Activated T-helper 1 cell treated with anti-CD3 and anti-CD28 coated beads, Interleukin-2, amount 50 U/mL, for 16 hours (primary cell): ENCODE measurements at regions not wholly inside any gene's neighbourhood (a gene's known extent, or its start where the extent isn't known, plus 50 kb on each side); places are given as distances from the start of the nearest gene placed in this dataset.

ENCODE experiments used
- DNase-seq, 2 donors: peaks; one replicate each; pipeline ENCODE4 v3.0.0-alpha.2; 2020; ENCODE audit warnings: low read depth in 1 of 2, low spot score in 1 of 2

DNA sequence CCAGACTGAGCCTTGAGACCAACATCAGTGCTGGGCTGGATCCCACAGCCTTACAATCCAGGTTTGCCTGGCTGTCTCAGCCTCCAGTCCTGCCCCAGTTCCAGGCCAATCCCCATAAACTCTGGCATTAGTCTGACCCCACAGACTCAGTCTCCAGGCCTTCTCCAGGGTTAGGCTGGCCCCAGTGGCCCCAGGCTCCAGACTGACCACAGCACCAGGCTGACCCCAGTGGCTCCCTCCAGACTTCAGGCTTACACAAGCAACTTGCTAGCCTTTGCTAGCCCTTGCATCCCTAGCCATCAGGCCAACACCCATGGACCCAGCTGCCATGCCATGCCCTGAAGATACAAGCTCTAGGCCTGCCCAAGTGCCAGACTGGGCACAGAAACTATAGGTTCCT is 1326.0 kb upstream of the C9orf72 start:
- no peak for DNase-seq

DNA sequence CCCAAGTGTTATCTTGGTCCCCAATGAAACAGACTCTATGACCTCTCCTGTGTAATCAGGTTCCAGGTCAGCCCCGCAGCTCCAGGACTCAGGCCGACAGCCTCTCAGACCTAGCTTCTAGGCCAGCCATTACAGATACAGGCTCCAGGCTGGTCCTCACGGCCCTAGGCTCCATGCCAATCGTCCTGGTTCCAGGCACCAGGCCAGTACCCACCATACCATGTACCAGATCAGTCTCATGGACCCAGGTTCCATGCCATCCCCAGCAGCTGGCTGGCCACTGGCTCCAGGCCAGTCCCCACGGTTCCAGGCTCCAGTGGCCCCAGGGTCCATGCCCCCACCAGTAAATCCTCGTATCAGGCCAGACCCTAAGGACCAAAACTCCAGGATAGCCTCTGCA is 1326.6 kb upstream of the C9orf72 start:
- no peak for DNase-seq

DNA sequence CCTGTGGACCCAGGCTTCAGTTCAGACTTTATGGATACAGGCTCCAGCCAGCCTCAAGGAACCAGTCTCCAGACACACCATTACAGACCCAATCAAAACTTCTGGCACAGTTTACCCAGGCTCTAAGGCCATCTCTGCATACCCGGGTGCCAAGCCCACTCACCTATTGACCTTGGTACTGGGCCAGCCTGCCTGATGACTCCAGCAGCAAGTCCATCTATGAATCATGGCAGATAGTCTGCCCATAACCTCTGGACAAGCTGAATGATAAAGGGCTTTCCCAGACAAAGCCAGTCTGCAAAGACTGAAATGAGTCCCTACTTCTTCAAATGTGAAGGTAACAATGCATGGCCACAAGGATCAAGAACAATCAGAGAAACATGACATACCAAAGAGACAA is 1327.1 kb upstream of the C9orf72 start:
- no peak for DNase-seq

DNA sequence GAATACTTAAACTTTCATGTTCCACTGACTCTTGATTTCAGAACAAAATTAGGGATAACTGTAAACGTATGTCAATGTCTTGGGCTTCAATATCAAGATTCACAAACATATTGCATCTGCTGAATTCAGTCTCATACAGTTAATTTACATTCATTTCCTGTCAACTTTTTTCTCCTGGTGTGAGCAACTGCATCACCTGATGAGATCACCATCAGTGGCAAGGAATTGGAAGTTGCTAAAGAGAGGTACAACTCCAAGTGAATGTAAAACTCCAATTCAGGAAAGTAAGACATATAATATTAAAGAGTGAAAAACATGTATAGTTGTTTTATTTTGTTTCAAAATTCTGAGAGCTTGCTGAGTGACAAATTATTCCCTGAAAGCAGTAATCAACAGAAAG is 1336.2 kb upstream of the C9orf72 start:
- no peak for DNase-seq

DNA sequence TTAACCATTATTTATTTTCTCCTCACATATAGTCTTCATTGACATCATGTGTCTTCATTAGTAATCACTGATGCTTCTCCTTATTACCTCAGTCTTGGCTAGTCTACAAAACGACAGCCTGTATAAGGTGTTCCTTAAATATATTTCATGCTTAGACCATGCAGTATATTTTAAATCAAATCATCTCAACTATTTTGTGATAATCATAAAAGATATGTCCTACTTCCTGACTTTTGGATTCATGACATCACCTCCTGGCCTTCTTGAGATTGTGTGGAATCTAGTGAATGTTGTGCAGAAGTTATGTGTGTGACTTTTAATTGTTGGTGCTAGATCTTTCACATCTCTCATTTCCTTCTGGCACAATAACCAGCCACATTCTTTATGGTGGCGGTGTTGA is 1339.3 kb upstream of the C9orf72 start:
- no peak for DNase-seq

DNA sequence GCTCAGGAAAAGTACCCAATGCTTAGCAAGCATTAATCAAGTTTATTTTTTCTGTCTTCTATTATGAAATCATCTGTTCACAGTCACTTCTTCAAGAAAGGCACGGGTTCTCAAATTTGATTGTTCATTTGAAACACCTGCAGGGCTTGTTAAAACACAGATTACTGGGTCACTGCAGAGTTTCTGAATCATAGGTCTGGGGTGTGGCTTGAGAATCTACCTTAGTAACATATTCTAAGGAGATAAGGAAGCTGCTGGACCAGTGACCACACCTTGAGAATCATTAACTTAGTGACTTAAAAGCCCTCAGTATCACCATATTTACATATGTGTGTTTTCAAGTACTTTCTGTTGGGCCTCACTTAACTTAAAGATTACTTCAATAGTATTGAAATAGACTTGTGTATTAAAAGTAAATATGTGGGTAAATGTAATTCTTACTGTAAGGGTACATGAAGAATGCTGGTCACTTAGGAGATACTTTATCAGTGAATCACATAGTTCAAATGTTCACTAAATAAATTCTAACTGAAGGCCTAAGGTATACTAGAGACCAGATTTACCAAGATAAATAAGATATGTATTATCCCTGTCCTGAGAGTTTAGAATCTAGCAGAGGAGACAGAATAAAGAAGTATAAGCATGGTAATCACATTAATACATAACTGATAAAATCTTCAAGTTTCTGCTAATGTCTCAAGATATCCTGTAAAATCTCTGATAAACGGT is 1342.1 kb upstream of the C9orf72 start:
- DNase-seq, result no peak

DNA sequence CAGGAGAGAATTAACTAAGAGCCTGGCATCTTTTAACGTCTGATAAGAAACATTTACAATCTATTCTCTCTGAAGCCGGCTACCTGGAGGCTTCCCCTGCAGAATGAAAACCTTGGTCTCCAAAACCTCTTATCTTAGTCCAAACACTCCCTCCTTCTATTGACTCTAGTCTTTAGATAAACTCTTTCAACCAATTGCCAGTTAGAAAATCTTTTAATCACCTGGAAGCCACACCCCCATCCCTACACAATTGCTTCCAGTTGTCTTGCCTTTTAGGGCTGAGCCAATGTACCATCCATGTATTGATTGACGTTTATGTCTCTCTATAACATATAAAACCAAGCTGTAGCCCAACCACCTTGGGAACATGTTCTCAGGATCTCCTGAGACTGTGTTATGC is 1343.1 kb upstream of the C9orf72 start:
- no peak for DNase-seq

DNA sequence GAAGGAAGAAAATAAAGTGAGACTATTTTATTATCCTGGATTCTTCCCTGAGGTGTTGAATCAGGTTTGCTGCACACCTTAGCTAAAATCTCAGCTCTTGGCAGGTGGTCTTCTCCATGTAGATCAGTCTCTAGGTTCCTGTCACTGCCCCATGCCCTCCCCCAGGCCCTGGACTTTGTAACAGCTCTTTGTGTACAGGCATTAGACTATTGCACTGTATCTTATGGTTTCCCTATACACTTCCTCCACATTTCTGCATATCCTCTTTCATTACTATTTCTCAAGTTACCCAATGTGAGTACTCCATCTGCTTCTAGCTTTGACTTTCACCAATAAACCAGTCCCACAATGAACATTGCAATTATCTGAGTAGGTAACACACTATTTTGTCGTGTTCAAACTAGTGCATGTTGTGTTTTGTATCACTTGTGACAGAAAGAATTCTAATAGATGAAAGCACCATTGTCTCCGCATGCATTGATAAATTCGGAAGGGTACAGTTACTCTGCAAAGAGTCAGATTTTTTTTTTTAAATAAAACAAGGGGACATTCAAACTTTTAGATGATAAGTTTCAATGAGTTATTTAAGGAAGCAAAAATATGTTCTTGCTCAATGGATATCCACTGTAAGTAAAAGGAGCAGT is 1348.7 kb upstream of the C9orf72 start:
- no peak for DNase-seq

DNA sequence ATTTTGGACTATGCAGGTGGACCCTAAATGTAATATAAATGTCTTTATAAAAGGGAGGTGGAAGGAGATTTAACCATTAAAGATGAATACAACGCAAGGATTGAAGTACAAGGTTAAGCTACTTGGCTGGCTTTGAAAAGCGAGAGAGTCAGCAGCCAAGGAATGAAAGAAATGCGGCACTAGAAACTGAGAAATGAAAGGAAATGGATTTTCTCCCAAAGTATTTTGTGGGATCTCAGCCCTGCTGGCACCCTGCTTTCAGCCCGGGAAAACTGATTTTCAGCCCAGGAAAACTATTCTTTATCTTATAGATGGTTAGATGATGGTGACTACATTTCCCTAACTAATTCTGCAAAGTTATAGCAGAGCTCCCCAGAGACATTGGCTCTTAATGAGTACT is 1349.6 kb upstream of the C9orf72 start:
- no peak for DNase-seq

DNA sequence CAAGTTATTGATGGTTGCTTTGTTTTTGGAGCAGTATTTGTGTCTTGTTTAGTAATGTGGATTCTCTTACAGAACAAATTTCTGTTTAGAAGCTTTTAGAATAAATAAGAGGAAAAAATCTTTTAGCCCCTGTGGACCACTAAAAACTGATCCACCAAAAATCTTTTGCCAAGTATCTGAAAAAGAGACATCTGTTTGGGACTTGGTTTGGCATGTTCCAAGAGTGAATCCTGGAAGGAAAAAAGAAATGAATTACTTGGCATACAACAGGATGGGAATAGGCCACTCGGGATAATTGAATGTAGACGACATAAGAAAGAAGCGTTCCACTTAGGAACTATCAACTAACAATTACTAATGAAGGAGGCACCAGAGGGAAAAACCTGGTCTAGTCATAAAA is 1350.1 kb upstream of the C9orf72 start:
- no peak for DNase-seq

DNA sequence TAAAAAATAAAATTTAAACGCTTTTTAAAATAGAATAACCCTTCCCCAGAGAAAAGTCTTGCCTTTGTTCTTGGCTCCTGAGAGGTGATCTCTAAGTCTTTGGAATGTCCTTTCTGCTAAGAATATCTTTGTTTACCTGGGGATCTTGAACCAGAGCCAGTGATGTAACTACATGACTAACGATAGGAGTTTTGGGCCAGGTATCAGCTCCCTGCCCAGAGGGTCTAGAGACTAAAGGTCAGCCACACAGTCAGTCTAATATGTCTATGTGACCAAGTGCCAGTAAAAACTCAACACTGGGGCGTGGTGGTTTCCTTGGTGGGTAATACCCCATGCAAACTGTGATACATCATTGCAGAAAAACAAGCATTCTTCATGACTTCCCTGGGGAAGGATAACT is 1351.9 kb upstream of the C9orf72 start:
- DNase-seq, result no peak

DNA sequence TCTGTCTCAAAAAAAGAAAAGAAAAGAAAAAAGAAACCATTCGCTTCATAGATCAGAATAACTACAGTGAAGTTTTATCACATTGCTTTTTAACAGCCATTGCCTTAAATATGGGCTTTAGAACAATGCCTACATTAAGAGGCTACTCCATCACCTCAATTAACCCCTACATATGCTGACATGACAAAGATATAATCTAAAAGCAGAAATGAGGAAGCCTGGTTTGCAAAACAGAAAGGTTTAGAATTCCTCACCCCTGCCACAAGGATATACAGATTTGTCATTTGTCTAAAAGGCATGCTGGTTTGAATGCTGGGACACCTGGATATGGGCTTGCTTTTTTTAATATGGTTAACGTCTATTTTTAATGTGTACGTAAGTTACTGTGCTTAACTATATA is 1353.0 kb upstream of the C9orf72 start:
- no peak for DNase-seq

DNA sequence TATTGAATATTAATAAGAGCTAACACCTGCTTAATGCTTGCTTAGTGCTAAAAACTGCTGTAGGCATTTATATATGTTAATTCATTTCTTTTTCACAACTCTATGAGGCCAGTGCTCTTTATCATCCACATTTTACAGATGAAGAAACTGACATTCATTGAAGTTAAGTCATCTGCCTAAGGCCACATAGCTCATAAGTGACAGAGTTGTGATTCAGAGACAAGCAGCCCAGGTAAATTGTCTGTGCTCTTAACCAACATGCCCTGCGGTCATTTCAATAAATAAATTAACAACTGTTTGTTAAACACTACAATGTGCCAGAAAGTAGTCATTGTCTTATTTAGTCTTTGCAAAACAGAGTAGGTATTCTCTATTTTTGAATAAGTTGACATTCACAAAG is 1354.4 kb upstream of the C9orf72 start:
- no peak for DNase-seq

DNA sequence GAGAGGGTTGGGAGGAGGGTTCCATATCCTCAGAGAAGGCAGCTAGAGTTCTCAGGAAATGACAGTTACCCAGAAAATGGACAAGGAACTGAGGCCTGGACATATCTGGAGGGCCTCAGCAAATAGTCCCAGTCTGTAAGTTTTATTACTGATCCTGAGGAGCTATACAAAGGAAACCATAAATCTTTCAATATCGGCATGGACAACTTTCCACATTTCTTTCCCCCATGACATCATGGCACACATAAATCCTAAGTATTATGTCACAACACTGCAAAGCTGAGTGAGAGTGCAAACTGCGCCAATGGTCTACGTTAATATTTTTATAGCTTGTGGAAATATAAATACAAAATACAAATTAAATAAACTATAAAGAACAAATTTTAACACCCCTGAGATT is 1356.2 kb upstream of the C9orf72 start:
- DNase-seq, result no peak

DNA sequence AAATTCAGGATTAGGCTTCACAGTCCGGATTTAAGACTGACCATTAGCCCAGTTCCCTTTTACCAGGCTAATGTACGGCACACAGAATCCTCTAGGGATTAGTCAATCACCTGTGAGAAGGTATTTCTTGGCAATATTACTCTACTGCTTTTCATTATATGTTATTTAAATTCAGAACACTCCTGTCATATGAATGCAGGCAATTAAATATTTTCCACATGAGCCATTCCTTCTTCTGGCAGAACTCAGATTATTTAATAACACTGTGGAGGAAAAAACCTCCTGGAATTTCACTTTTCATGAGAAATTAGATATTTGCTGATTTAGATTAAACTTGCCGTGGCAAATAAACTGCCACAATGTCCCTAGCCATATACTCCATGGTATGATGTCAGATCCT is 1357.5 kb upstream of the C9orf72 start:
- DNase-seq, result no peak

DNA sequence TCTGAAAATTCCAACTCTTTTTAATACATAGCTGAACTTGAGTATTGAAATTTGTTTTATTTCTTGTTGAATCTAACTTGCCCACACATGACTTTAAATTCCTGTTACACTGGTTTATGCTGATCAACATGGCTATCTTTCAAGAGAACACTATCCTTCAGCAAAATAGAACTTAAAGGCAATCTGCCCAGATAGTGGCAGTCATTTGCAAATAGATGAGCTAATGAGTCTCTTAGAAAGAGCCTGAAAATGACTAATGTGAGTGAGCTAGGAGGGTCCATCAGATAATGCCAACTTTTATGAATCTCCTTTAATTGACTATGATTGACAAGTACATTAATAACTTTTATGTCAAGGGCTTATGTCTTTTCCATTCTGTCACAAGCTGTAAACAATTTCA is 1360.8 kb upstream of the C9orf72 start:
- no peak for DNase-seq

DNA sequence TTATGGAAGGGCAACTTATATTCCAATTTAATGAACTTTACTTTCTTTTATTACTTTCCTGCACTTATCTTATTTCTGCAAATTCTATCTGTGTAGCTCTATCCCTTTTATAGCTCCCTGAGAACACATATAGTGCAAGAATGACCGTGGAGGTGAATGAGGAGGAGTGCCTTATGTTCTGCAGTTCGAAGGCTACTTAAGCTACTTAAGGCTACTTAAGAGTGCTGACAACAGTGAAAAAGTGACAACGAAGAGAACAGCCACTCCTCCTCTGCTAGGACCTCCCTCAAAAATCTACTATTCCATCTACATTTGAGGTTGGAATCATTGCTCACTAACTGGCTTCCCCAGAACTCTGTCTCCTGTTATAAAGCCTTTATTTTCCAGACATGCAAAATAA is 1365.7 kb upstream of the C9orf72 start:
- no peak for DNase-seq

DNA sequence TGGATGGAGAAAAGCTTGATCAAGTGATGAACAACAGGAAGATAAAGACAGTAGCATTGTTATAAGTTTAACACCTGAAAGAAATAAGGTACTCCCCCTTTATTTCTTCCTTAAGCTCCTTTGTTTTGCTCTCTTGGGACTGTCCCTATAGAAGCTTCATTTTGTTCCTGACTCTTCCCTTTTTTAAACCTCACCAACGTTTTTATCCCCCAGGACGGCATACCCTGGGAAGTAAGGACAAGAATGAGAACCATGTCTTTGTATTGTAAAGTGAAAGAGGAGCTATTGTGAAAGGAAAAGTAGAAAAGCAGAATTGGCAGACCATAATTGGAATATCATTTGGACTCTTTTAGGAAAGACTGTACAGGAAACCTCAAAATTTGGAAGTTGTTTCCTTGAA is 1368.6 kb upstream of the C9orf72 start:
- no peak for DNase-seq

DNA sequence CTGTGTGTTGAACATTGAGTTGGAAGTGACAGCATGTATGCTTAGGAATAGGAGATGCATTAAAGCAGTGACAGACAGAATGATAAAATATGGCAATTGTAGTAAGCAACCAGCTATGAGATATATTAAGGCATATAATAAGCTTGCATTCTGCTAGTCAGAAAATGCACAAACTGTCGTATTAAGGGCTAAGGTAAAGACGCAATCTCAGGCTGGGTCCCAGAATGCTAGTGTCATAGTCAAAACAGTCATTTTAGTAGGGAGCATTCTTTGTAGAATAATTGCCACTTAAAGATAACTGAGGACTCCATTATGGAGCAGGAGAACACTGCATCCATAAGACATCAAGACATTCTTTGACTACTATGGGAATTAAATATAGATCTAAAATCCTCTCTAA is 1369.7 kb upstream of the C9orf72 start:
- DNase-seq, result no peak

DNA sequence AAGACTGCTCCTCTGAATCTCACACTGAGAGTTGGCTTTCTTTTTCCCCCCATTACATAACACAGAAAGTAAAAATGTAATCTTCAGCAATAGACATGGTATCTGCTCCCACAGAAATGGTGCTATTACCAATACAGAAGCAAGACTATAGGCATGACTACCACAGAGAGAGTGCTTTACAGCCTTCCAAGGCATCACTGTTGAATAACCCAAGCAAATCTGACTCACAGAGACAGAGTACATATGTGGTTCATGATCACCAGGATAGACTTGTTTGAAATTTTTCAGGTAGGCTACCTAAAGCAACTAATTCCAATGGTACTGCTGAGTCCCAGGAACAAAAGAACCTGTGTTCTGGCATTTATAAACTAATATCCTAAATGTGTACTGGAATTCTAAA is 1373.4 kb upstream of the C9orf72 start:
- no peak for DNase-seq

DNA sequence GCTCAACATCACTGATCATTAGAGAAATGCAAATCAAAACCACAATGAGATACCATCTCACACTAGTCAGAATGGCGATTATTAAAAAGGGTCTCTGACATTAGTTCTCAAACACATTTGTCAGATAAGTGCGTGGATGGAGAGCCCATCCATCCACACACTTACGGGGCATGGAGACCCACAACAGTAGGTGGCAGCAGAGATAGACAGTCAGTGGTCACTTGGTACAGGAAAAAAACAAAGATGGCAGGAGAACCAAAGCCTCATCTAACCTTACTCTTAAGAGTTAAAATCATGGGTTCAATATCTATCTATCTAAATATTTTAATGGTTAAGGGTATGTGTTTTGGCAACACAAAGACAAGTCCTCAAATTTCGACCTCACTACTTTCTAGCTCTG is 1378.7 kb upstream of the C9orf72 start:
- no peak for DNase-seq

DNA sequence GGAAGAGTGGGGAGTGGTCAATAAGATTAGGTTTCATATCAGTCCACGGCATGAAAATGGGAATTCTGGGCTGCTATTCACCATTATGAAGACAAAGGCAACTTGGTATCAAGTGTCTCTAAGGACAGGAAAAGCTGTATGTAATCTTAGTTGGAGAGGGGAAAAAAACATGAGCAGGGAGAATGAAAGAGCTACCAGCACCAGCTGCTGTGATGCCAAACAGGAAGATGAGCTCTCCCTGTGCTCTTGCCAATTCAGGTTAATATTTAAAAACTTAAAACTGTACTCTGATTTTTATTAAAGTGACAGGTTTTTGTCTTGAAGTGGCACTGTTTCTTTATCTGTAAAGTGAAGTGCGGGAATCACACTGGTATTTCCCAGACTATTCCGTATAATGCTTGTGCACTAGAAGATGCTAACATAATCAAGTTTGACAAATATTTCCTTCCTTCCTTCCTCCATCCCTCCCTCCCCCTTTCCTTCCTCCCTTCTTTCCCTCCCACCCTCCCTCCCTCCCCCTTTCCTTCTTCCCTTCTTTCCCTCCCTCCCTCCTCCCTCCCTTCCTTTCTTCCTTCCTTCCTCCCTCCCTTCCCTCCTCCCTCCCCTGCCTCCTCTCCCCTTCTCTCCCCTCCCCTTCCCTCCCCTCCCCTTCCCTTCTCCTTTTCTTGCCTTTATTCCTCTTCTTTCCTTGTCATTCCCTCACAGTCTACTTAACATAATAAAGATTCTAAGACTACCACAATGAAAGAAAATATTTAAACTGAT is 1383.0 kb upstream of the C9orf72 start:
- DNase-seq, result no peak

DNA sequence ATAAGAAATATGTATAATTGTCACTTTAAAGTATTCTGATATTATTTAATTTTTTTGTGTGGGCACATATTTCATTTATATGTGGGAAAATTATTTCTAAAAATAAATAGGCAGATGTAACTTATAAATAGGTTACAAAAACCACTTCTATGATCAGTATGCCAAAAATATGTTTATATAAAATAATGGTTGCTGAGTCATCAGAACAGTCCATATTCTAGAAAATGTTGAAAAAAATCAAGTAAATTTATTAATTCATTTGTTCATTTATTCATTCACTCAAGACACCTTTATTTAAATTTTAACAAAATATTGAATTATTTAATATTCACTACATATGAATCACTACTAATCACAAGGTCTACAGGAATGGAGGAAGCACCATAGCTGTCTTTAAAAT is 1387.3 kb upstream of the C9orf72 start:
- no peak for DNase-seq
